NOMO-1 (cell line): ENCODE measurements at regions not wholly inside any gene's neighbourhood (a gene's known extent, or its start where the extent isn't known, plus 50 kb on each side); places are given as distances from the start of the nearest gene placed in this dataset.

ENCODE experiments used
- DNase-seq, 2 experiments: peaks; one replicate each; lab custom pipeline; 2025; ENCODE audit not compliant: unreplicated experiment in 2 of 2; lab: John Stamatoyannopoulos, UW

DNA sequence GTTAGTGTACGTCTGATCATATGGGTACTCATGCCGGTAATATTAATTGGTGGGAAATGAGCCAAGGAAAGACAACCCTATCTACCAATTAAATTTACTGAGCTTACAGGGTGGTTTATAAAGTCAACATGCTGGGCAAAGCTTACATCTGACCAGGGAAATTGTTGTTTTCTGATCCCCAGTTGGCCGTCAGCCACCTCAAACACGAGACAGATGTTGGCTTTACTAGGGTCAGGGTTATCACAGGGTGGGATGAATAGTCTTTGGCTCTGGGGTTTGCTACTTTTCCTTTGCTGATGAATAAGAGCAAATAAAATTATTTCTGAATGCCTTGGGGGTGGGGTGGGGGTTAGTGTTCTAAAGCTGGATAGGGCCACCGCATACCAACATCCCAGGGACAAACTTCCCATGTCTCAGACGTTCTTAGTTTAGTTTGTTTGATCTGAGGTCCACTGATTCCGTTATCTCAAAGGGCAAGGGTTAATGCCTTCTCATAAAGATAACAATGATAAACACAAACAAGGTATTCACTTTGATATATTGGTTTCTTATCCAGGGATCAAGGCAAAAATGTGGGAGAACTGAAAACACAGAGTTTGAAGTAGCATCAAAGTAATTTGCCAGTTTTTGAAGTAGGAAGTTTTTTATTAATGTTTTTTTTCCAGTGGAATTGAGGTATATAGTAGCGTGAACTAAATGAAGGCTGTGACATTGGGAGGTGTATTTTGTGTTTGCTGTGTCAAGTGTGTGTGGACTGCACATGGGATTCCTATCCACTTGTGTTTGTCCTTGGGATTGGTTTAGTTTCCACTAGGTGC, 109.1 kb upstream of the RPS23 start:
- no peak for DNase-seq

- DNase-seq: no peak
Observed at GRCh38 chr5:82386576-82386975, 108.4 kb upstream of the RPS23 start.

- DNase-seq: no peak
Observed at GRCh38 chr5:82384034-82384750, 106.0 kb upstream of the RPS23 start.

GRCh38 chr5:82381591-82381990, 103.4 kb upstream of the RPS23 start:
- DNase-seq: no peak

GRCh38 chr5:82376307-82376706, 98.2 kb upstream of the RPS23 start:
- no peak for DNase-seq

GRCh38 chr5:82375488-82376244, 97.5 kb upstream of the RPS23 start:
- no peak for DNase-seq

- DNase-seq: no peak
Observed at GRCh38 chr5:82374637-82375036, 96.5 kb upstream of the RPS23 start.

GRCh38 chr5:82367930-82368329, 89.8 kb upstream of the RPS23 start:
- no peak for DNase-seq

GRCh38 chr5:82365744-82366228, 87.6 kb upstream of the RPS23 start:
- DNase-seq: no peak

DNA sequence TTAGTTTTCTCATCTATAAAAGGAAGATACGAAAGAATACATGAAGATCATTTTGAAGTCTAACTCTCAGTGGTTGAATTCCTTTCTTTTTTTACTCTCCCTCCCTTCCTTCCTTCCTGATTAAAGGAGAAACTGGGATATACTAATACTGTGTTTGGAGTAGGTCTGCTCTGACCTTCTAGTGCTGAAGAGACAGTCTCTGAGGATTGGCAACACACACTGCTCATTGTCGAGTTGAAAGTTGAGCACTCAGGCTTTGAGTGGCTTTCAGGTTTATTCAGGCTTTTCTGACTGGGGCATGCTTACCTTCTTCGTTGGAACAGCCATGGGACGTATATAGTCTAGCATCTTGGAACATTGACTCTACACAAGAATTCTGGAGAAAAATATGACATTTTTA, 86.9 kb upstream of the RPS23 start:
- no peak for DNase-seq

DNA sequence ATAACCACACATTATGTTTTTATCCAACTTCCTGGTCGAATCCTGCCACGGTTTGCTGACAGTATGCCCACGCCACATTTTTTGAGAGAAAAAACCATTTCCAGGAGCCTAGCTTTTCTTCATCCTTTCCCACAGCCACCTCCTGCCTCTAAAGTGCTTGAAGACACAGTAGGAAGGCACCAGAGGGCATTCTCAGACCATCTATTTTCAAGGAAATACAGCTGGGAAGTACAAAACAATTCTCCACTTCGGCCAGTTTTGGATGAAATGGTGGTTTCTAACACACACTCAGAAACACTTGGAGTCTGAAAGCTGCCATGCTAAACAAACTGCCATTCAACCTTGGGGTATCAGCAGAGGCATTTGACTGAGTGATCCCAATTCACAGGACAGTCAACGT, 86.3 kb upstream of the RPS23 start:
- peak; percentile 32 to 72 for DNase-seq

GRCh38 chr5:82363524-82363923, 85.4 kb upstream of the RPS23 start:
- no peak for DNase-seq

GRCh38 chr5:82362636-82363035, 84.5 kb upstream of the RPS23 start:
- DNase-seq: no peak

- no peak for DNase-seq
Observed at GRCh38 chr5:82360022-82360421, 81.9 kb upstream of the RPS23 start.

GRCh38 chr5:82359272-82359671, 81.1 kb upstream of the RPS23 start:
- DNase-seq: no peak

- DNase-seq: peak; percentile 69 to 77
Observed at GRCh38 chr5:82358457-82358856, 80.3 kb upstream of the RPS23 start.

DNA sequence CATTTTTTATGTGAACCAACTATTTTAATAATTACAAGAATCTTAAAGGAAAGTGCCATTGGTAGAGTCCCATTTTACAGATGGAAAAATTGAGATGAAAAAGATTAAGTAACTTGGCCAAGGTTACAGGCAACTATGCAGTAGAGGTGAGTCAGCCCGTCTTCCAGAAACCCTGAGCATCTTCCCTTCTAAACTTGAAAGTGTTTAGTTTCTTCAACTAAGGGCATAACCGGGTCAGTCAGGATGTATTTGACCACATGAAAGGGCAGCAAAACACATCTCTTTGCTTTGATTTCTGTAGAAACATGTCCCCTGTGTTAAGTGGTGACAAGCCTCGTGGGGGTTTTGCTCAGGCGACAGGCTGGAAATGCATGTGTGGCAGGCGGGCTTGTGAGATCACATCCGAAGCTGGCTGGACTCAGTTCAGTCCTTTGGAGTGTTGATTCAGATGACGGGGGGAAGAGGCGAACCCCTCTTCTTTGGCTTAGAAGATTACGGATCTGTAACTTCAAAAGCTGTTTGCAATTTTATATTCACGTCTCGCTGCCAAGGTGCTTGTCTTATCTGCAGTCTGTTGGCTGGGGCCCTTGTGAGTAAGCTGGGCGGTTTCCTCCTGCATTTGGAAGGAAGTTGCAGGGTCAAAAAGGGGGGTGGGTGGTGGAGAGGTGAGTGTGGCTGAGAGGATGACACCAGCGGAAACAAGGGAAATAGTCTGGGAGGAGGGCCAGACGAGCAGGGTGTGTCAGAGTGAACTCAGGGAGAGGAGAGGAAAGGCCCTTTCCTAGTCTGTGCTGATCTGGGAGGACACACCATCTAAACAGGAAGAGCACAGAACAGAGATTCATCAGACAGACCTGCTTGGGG, 78.9 kb upstream of the RPS23 start:
- DNase-seq: peak; percentile 75 to 85

GRCh38 chr5:82356021-82356420, 77.9 kb upstream of the RPS23 start:
- DNase-seq: no peak

- DNase-seq: no peak
Observed at GRCh38 chr5:82355496-82355895, 77.3 kb upstream of the RPS23 start.

GRCh38 chr5:82355053-82355452, 76.9 kb upstream of the RPS23 start:
- no peak for DNase-seq
